ENCODE measurements at regions not wholly inside any gene's neighbourhood (a gene's known extent, or its start where the extent isn't known, plus 50 kb on each side); places are given as distances from the start of the nearest gene placed in this dataset.

GRCh38 chr4:145315811-145316225 lies 135.4 kb upstream of the OTUD4 start:
- TF ChIP-seq CTCF (IDR thresholded peaks at IDR 0.05) (no peak), ZFX (IDR thresholded peaks at IDR 0.05; ENCODE audit: borderline replicate concordance) (no peak)

All from 22Rv1 (cell line).